HL-60 (cell line): ENCODE measurements at regions not wholly inside any gene's neighbourhood (a gene's known extent, or its start where the extent isn't known, plus 50 kb on each side); places are given as distances from the start of the nearest gene placed in this dataset.

Experiments
- CTCF ChIP-seq: IDR thresholded peaks from one replicate; pipeline ENCODE4 v1.5.1; 2011; ENCODE audit warnings: low read length, control low read depth, inconsistent platforms; ENCODE audit not compliant: insufficient read depth
- GABPA ChIP-seq: IDR thresholded peaks from 2 replicates; pipeline ENCODE4 v1.6.1; 2012; ENCODE audit warnings: low read depth
- POLR2AphosphoS5 ChIP-seq: IDR thresholded peaks from 2 replicates; pipeline ENCODE4 v1.6.1; 2012; ENCODE audit warnings: low read depth
- REST ChIP-seq: IDR thresholded peaks from 2 replicates; pipeline ENCODE4 v1.6.1; 2012; ENCODE audit warnings: low read depth; ENCODE audit not compliant: insufficient replicate concordance
- SPI1 ChIP-seq: IDR thresholded peaks from 2 replicates; pipeline ENCODE4 v1.6.1; 2012; ENCODE audit warnings: low read depth, mild to moderate bottlenecking, borderline replicate concordance

GRCh38 chr10:7102557-7103349 is 308.1 kb downstream of the SFMBT2 start:
- TF ChIP-seq CTCF (no peak), POLR2AphosphoS5 (no peak), REST (no peak), SPI1 (no peak), GABPA (no peak)
